ENCODE measurements at regions not wholly inside any gene's neighbourhood (a gene's known extent, or its start where the extent isn't known, plus 50 kb on each side); places are given as distances from the start of the nearest gene placed in this dataset.
A peak's percentile ranks its signal among the peaks of the same experiment; 100 is the strongest.

DNA sequence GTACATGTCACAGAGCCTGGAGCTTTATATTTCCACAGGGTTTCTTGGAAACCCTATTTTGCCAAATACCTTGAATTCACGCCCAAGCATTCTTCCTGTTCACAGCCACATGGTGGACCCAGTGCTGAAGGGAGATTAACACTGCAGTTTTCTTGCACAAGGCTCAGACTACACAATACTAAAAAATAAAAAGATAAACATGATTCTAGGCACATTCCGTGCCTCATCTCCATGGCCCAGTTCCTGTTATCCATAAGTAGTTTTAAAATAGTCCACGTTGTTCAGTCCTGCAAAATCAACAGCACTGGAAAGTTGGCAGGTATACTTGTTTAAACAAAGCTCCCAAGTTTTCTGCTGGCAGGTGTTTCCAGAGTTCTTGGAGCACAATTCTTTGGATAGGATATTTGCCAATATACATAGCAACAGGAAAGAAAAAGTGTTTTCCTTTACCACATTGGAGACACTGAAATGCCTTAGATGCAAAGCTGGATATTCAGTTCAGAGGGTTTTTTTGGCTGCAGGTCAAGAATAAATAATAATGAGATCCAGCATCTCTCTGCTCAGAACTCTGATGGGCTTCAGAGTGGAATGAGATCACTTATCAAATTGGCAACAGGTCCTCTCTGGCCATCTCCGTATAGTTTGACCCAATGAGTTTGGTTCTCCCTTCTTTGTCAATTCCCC is 88.1 kb upstream of the TGFBR2 start:
- peak in 6 of 9 donors; percentile 9 to 48 (median 21) for TF ChIP-seq CTCF (IDR thresholded peaks at IDR 0.05)
- ATAC-seq (peak; percentile 72 to 96 (median 90)), DNase-seq (peak in 1 of 2 donors; percentile 56)
- Histone ChIP-seq H3K27me3 (no peaks in the 10 kb centered on the region), H3K4me1 (peaks cover 0 to 54% (median 37%) of the 10 kb centered on the region in 9 donors), H3K36me3 (no peaks in the 10 kb centered on the region), H3K4me3 (no peak overlapping the region), H3K27ac (peak overlapping the region; percentile 19 to 81 (median 68)), H3K9me3 (no peaks in the 10 kb centered on the region)
- intact Hi-C loops (cut with DNase I) = loop anchor here in 6 of 10 donors (2.0 to 10.0 kb wide), 10 partner anchors 64 to 176 kb away; partner anchors contain the start of gene TGFBR2 (in 2 of the 6)
- WGBS, 2 donors = 12 to 14% methylated on average over 4 of the region's 4 CpGs

- TF ChIP-seq CTCF (IDR thresholded peaks at IDR 0.05) = no peak
- Histone ChIP-seq H3K27me3 (no peaks in the 10 kb centered on the region), H3K9me3 (no peaks in the 10 kb centered on the region), H3K36me3 (no peaks in the 10 kb centered on the region), H3K4me1 (peaks cover 0 to 54% (median 37%) of the 10 kb centered on the region in 9 donors), H3K4me3 (no peak overlapping the region), H3K27ac (peak overlapping the region; percentile 19 to 81 (median 68))
- DNase-seq (no peak), ATAC-seq (peak in 2 of 8 donors; percentile 5 to 24)
- intact Hi-C loops (cut with DNase I) = loop anchor here in 6 of 10 donors (2.0 to 10.0 kb wide), 10 partner anchors 64 to 176 kb away; partner anchors contain the start of gene TGFBR2 (in 2 of the 6)
Measured at GRCh38 chr3:30518872-30519271, 87.5 kb upstream of the TGFBR2 start.

DNA sequence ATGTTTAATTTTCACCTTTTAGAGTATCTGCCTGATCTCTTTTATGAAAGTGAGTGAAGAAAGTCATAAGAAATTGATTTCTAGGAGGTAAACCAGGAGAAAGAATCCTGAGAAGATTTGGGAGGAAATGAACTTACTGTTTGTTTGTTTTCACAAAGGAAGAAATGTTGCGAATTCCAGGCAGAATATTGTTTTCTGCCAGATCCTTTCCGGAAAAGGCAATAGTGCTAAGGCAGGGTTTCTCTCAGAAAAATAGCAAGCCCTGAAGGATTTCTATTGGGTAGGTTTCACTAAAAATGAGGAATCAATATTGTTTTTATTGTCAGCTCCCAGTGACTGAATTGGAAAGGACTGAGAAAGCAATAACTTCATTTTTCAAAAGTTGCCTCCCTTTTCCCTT is 85.7 kb upstream of the TGFBR2 start:
- no peak for DNase-seq
- no peak for ATAC-seq
- Histone ChIP-seq H3K4me1 (peaks cover 0 to 58% (median 37%) of the 10 kb centered on the region in 9 donors), H3K9me3 (no peaks in the 10 kb centered on the region), H3K36me3 (no peaks in the 10 kb centered on the region), H3K27ac (peak overlapping the region in 8 of 10 donors; percentile 0 to 75 (median 58)), H3K27me3 (no peaks in the 10 kb centered on the region), H3K4me3 (no peak overlapping the region)
- TF ChIP-seq CTCF (IDR thresholded peaks at IDR 0.05) = no peak
- WGBS, 2 donors = 40 to 51% methylated on average over 2 of the region's 2 CpGs
- intact Hi-C loops (cut with DNase I) = loop anchor here in 5 of 10 donors (5.0 to 10.0 kb wide), 5 partner anchors 77 to 172 kb away; no protein-coding TSS in a partner anchor

GRCh38 chr3:30521156-30521715 is 85.2 kb upstream of the TGFBR2 start:
- no peak for DNase-seq
- Histone ChIP-seq H3K4me1 (peaks cover 0 to 58% (median 37%) of the 10 kb centered on the region in 9 donors), H3K4me3 (no peak overlapping the region), H3K9me3 (no peaks in the 10 kb centered on the region), H3K27me3 (no peaks in the 10 kb centered on the region), H3K36me3 (no peaks in the 10 kb centered on the region), H3K27ac (peak overlapping the region in 7 of 10 donors; percentile 29 to 75 (median 61))
- intact Hi-C loops (cut with DNase I) = loop anchor here in 5 of 10 donors (5.0 to 10.0 kb wide), 5 partner anchors 76 to 171 kb away; no protein-coding TSS in a partner anchor
- TF ChIP-seq CTCF (IDR thresholded peaks at IDR 0.05) = no peak
- 96 to 100% methylated on average over 1 of the region's 1 CpG for WGBS, 2 donors
- ATAC-seq = no peak

All from heart right ventricle (tissue), 16 donors.